Progenitor cell of endocrine pancreas (in vitro differentiated cells): ENCODE measurements at regions not wholly inside any gene's neighbourhood (a gene's known extent, or its start where the extent isn't known, plus 50 kb on each side); places are given as distances from the start of the nearest gene placed in this dataset.

Experiments
- DNase-seq: peaks from one replicate; pipeline ENCODE4 v3.0.0; 2021; ENCODE audit warnings: low spot score; ENCODE audit not compliant: unreplicated experiment
- H3K27ac Mint-ChIP-seq: 2 replicates; pipeline ENCODE4 v1.8.0; 2021; ENCODE audit warnings: mild to moderate bottlenecking, moderate library complexity, mixed read lengths
- H3K27me3 Mint-ChIP-seq: 2 replicates; pipeline ENCODE4 v1.8.0; 2021; ENCODE audit warnings: mixed read lengths
- H3K36me3 Mint-ChIP-seq: 2 replicates; pipeline ENCODE4 v1.8.0; 2022; ENCODE audit warnings: mixed read lengths; ENCODE audit not compliant: insufficient read depth
- H3K4me1 Mint-ChIP-seq: 2 replicates; pipeline ENCODE4 v1.8.0; 2021; ENCODE audit warnings: low read depth, mixed read lengths
- H3K4me3 Mint-ChIP-seq: 2 replicates; pipeline ENCODE4 v1.8.0; 2021; ENCODE audit warnings: low read depth, mild to moderate bottlenecking, moderate library complexity, mixed read lengths
- H3K9me3 Mint-ChIP-seq: 2 replicates; pipeline ENCODE4 v1.8.0; 2021; ENCODE audit warnings: low read depth, mixed read lengths
- CTCF ChIP-seq: fragments of 200-600 bp; sonication (generic); IDR thresholded peaks from one replicate; pipeline ENCODE4 v1.5.0; 2021; ENCODE audit warnings: antibody characterized with exemption, mild to moderate bottlenecking; ENCODE audit not compliant: unreplicated experiment

- Mint-ChIP-seq H3K27ac (no peak overlapping the region), H3K27me3 (no peaks in the 10 kb centered on the region), H3K4me3 (no peak overlapping the region), H3K4me1 (no peaks in the 10 kb centered on the region), H3K9me3 (no peaks in the 10 kb centered on the region), H3K36me3 (no peaks in the 10 kb centered on the region)
- TF ChIP-seq CTCF: peak; percentile 77
- DNase-seq: no peak
These were observed 954.7 kb downstream of the SLITRK6 start for GRCh38 chr13:84844473-84844872.

- Mint-ChIP-seq H3K4me3 (no peak overlapping the region), H3K27me3 (no peaks in the 10 kb centered on the region), H3K36me3 (no peaks in the 10 kb centered on the region), H3K4me1 (no peaks in the 10 kb centered on the region), H3K9me3 (no peaks in the 10 kb centered on the region), H3K27ac (no peak overlapping the region)
- TF ChIP-seq CTCF: no peak
- no peak for DNase-seq
These were observed 955.9 kb downstream of the SLITRK6 start for GRCh38 chr13:84843368-84843767.

- H3K27ac Mint-ChIP-seq: no peak overlapping the region
These were observed 951.9 kb upstream of the SLITRK1 start for GRCh38 chr13:84834201-84834600.

GRCh38 chr13:84831666-84832657, 949.7 kb upstream of the SLITRK1 start:
- H3K9me3 Mint-ChIP-seq: no peaks in the 10 kb centered on the region
- no peak for TF ChIP-seq CTCF
- no peak overlapping the region for H3K27ac Mint-ChIP-seq
- no peak for DNase-seq
- no peaks in the 10 kb centered on the region for H3K27me3 Mint-ChIP-seq
- H3K4me3 Mint-ChIP-seq: no peak overlapping the region
- no peaks in the 10 kb centered on the region for H3K36me3 Mint-ChIP-seq
- H3K4me1 Mint-ChIP-seq: peaks cover 2% of the 10 kb centered on the region

More at GRCh38 chr13:84834201-84834600, 951.9 kb upstream of the SLITRK1 start:
- no peak for TF ChIP-seq CTCF
- Mint-ChIP-seq H3K36me3 (no peaks in the 10 kb centered on the region), H3K4me3 (no peak overlapping the region), H3K27me3 (no peaks in the 10 kb centered on the region), H3K4me1 (peaks cover 2% of the 10 kb centered on the region), H3K9me3 (no peaks in the 10 kb centered on the region)
- DNase-seq: no peak

- TF ChIP-seq CTCF: no peak
- peaks cover 3% of the 10 kb centered on the region for H3K9me3 Mint-ChIP-seq
- no peaks in the 10 kb centered on the region for H3K27me3 Mint-ChIP-seq
- H3K27ac Mint-ChIP-seq: no peak overlapping the region
- DNase-seq: no peak
- no peak overlapping the region for H3K4me3 Mint-ChIP-seq
- H3K4me1 Mint-ChIP-seq: peaks cover 4% of the 10 kb centered on the region
- no peaks in the 10 kb centered on the region for H3K36me3 Mint-ChIP-seq
These were observed 941.3 kb upstream of the SLITRK1 start for GRCh38 chr13:84823528-84823927.
